ENCODE measurements at regions not wholly inside any gene's neighbourhood (a gene's known extent, or its start where the extent isn't known, plus 50 kb on each side); places are given as distances from the start of the nearest gene placed in this dataset.
"Not testable (repeated sequence)": the region's sequence is repeated elsewhere in the genome, so short reads cannot be mapped to it uniquely, and the experiment has no call there.

DNA sequence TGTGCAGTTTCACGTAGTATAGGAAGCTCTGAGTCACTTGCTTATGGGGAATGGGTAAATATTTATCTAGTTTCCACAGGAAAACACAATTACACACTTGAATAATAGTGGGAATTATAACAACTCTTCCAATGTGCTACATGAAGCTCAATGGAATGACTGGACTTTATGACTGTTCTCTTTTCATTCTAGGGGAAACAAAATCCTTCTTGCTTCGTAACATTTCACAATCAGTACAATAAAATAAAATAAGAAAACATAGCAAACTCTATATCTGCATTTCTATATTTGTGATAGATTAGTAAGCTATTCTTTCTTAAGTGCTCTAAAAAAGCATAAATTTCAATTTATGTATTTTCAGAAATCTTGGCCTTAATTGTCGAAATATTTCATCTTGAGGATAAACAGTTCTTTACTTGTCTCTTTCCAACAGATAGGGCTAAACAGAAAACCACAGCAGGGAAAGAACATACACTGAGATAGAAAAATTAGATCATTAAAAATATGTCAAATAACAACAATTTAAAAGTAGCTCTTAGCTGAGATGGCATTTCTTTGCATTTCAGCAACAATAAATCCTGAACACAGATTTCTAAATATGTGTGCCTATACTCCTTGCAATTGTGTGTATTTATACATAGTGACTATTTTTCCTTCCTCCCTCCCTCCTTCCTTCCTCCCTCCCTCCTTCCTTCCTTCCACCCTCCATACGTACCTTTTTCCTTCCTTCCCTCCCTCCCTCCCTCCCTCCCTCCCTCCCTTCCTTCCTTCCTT lies 395.5 kb upstream of the KCNMB2 start (continued):
- TF ChIP-seq, protein P1, sequence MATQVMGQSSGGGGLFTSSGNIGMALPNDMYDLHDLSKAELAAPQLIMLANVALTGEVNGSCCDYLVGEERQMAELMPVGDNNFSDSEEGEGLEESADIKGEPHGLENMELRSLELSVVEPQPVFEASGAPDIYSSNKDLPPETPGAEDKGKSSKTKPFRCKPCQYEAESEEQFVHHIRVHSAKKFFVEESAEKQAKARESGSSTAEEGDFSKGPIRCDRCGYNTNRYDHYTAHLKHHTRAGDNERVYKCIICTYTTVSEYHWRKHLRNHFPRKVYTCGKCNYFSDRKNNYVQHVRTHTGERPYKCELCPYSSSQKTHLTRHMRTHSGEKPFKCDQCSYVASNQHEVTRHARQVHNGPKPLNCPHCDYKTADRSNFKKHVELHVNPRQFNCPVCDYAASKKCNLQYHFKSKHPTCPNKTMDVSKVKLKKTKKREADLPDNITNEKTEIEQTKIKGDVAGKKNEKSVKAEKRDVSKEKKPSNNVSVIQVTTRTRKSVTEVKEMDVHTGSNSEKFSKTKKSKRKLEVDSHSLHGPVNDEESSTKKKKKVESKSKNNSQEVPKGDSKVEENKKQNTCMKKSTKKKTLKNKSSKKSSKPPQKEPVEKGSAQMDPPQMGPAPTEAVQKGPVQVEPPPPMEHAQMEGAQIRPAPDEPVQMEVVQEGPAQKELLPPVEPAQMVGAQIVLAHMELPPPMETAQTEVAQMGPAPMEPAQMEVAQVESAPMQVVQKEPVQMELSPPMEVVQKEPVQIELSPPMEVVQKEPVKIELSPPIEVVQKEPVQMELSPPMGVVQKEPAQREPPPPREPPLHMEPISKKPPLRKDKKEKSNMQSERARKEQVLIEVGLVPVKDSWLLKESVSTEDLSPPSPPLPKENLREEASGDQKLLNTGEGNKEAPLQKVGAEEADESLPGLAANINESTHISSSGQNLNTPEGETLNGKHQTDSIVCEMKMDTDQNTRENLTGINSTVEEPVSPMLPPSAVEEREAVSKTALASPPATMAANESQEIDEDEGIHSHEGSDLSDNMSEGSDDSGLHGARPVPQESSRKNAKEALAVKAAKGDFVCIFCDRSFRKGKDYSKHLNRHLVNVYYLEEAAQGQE (IDR thresholded peaks at IDR 0.05): no peak
- TF ChIP-seq HNF4A (conservative IDR thresholded peaks at IDR 0.05) (no peak), TAF1 (conservative IDR thresholded peaks at IDR 0.05) (no peak), FOXA2 (IDR thresholded peaks at IDR 0.05) (no peak), HNF4G (IDR thresholded peaks at IDR 0.05) (no peak), RXRA (IDR thresholded peaks at IDR 0.05) (no peak), JUND (IDR thresholded peaks at IDR 0.05) (no peak), RAD21 (IDR thresholded peaks at IDR 0.05) (no peak), GABPA (IDR thresholded peaks at IDR 0.05 in 1 of 2, conservative IDR thresholded peaks at IDR 0.05 in 1 of 2) (no peak)
- TF ChIP-seq, protein P2, sequence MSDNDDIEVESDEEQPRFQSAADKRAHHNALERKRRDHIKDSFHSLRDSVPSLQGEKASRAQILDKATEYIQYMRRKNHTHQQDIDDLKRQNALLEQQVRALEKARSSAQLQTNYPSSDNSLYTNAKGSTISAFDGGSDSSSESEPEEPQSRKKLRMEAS (IDR thresholded peaks at IDR 0.05): no peak
- TF ChIP-seq, protein P3, sequence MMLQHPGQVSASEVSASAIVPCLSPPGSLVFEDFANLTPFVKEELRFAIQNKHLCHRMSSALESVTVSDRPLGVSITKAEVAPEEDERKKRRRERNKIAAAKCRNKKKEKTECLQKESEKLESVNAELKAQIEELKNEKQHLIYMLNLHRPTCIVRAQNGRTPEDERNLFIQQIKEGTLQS (IDR thresholded peaks at IDR 0.05): no peak

DNA sequence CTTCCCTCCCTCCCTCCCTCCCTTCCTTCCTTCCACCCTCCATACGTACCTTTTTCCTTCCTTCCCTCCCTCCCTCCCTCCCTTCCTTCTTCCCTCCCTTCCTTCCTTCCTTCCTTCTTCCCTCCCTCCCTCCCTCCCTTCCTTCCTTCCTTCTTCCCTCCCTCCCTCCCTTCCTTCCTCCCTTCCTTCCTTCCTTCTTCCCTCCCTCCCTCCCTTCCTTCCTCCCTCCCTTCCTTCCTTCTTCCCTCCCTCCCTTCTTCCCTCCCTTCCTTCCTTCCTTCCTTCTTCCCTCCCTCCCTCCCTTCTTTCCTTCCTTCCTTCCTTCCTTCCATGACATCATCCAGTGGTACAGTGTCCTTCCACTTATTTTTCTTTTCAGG lies 394.9 kb upstream of the KCNMB2 start:
- not testable (repeated sequence) for H3K27ac ChIP-seq (ENCODE audit: low read depth in 1 of 2, low read length in 2 of 2); H3K9me3 ChIP-seq (ENCODE audit: control insufficient read depth in 4 of 4, low read length in 3 of 4); H3K27me3 ChIP-seq (ENCODE audit: control insufficient read depth in 4 of 4, insufficient read depth in 4 of 4, low read length in 3 of 4); H3K9ac ChIP-seq (ENCODE audit: low read depth in 1 of 2, low read length in 2 of 2); H3K4me1 ChIP-seq (ENCODE audit: control insufficient read depth in 4 of 4, insufficient read depth in 4 of 4, low read length in 3 of 4); DNase-seq (ENCODE audit: low spot score); H3K36me3 ChIP-seq (ENCODE audit: control insufficient read depth in 4 of 4, insufficient read depth in 3 of 4, low read depth in 1 of 4, low read length in 3 of 4); H3K4me3 ChIP-seq (ENCODE audit: low read depth in 1 of 3, low read length in 3 of 3)
- 83% methylated on average over 1 of the region's 1 CpG for WGBS

DNA sequence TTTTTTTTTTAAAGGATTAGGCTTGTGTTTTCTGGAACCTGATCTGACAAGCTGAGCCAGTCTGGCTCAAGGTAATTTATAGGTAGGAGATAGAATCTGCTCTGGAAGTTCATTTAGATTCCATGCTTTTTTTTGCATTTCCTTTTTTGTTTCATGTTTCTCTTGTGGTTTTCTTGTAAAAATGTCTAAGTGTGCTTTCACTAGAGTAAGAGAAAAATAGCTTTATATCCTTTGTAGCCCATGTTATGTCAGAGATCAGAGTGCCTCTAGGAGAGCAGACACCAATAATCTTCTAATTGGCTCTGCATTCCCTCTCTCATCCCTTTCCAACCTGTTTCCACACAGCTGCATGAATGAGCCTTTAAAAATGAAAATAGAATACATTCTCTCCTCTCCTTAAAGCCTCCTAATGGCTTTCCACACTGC lies 389.8 kb upstream of the KCNMB2 start:
- Histone ChIP-seq H3K36me3 (ENCODE audit: control insufficient read depth in 4 of 4, insufficient read depth in 3 of 4, low read depth in 1 of 4, low read length in 3 of 4) (no peaks in the 10 kb centered on the region), H3K27ac (ENCODE audit: low read depth in 1 of 2, low read length in 2 of 2) (no peak overlapping the region), H3K9me3 (ENCODE audit: control insufficient read depth in 4 of 4, low read length in 3 of 4) (no peaks in the 10 kb centered on the region), H3K27me3 (ENCODE audit: control insufficient read depth in 4 of 4, insufficient read depth in 4 of 4, low read length in 3 of 4) (no peaks in the 10 kb centered on the region), H3K4me3 (ENCODE audit: low read depth in 1 of 3, low read length in 3 of 3) (no peak overlapping the region), H3K4me1 (ENCODE audit: control insufficient read depth in 4 of 4, insufficient read depth in 4 of 4, low read length in 3 of 4) (no peaks in the 10 kb centered on the region), H3K9ac (ENCODE audit: low read depth in 1 of 2, low read length in 2 of 2) (no peak overlapping the region)
- DNase-seq (ENCODE audit: low spot score): no peak
- no peak for TF ChIP-seq RXRA (IDR thresholded peaks at IDR 0.05)
- no peak for TF ChIP-seq TAF1 (conservative IDR thresholded peaks at IDR 0.05)
- TF ChIP-seq, protein P4, sequence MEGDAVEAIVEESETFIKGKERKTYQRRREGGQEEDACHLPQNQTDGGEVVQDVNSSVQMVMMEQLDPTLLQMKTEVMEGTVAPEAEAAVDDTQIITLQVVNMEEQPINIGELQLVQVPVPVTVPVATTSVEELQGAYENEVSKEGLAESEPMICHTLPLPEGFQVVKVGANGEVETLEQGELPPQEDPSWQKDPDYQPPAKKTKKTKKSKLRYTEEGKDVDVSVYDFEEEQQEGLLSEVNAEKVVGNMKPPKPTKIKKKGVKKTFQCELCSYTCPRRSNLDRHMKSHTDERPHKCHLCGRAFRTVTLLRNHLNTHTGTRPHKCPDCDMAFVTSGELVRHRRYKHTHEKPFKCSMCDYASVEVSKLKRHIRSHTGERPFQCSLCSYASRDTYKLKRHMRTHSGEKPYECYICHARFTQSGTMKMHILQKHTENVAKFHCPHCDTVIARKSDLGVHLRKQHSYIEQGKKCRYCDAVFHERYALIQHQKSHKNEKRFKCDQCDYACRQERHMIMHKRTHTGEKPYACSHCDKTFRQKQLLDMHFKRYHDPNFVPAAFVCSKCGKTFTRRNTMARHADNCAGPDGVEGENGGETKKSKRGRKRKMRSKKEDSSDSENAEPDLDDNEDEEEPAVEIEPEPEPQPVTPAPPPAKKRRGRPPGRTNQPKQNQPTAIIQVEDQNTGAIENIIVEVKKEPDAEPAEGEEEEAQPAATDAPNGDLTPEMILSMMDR (IDR thresholded peaks at IDR 0.05; ENCODE audit: low read depth, low read length, missing input control): no peak
- TF ChIP-seq HNF4A (conservative IDR thresholded peaks at IDR 0.05): no peak
- no peak for TF ChIP-seq HNF4G (IDR thresholded peaks at IDR 0.05)
- TF ChIP-seq, protein P3 (IDR thresholded peaks at IDR 0.05): no peak
- no peak for TF ChIP-seq YY1 (IDR thresholded peaks at IDR 0.05)
- TF ChIP-seq JUND (IDR thresholded peaks at IDR 0.05): no peak
- TF ChIP-seq, protein P5, sequence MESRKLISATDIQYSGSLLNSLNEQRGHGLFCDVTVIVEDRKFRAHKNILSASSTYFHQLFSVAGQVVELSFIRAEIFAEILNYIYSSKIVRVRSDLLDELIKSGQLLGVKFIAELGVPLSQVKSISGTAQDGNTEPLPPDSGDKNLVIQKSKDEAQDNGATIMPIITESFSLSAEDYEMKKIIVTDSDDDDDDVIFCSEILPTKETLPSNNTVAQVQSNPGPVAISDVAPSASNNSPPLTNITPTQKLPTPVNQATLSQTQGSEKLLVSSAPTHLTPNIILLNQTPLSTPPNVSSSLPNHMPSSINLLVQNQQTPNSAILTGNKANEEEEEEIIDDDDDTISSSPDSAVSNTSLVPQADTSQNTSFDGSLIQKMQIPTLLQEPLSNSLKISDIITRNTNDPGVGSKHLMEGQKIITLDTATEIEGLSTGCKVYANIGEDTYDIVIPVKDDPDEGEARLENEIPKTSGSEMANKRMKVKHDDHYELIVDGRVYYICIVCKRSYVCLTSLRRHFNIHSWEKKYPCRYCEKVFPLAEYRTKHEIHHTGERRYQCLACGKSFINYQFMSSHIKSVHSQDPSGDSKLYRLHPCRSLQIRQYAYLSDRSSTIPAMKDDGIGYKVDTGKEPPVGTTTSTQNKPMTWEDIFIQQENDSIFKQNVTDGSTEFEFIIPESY (IDR thresholded peaks at IDR 0.05): no peak
- TF ChIP-seq NR2F2 (IDR thresholded peaks at IDR 0.05): no peak
